ENCODE measurements at regions not wholly inside any gene's neighbourhood (a gene's known extent, or its start where the extent isn't known, plus 50 kb on each side); places are given as distances from the start of the nearest gene placed in this dataset.

- ChIA-PET POLR2A (no interaction called here), CTCF (no interaction called here)
These were observed 700.0 kb upstream of the NXPH2 start for GRCh38 chr2:139480161-139480650.

More at GRCh38 chr2:139480161-139480650, 700.0 kb upstream of the NXPH2 start:
- no peak for TF ChIP-seq ZIC2 (tag by site-specific recombination; IDR thresholded peaks at IDR 0.05)
- no peak for TF ChIP-seq REST (tag by site-specific recombination; IDR thresholded peaks at IDR 0.05)
- TF ChIP-seq INSM2 (tag by site-specific recombination; IDR thresholded peaks at IDR 0.05): no peak
- TF ChIP-seq TSHZ1 (tag by site-specific recombination; IDR thresholded peaks at IDR 0.05; ENCODE audit: borderline replicate concordance): no peak
- no peak for TF ChIP-seq ZSCAN18 (tag by site-specific recombination; IDR thresholded peaks at IDR 0.05)
- TF ChIP-seq ZNF132 (tag by site-specific recombination; IDR thresholded peaks at IDR 0.05; ENCODE audit: borderline replicate concordance): no peak
- TF ChIP-seq ZNF701 (tag by site-specific recombination; IDR thresholded peaks at IDR 0.05): no peak
- no peak for TF ChIP-seq ZNF404 (tag by site-specific recombination; IDR thresholded peaks at IDR 0.05)
- no peak for TF ChIP-seq ZNF629 (tag by site-specific recombination; IDR thresholded peaks at IDR 0.05)
- TF ChIP-seq ZNF785 (tag by site-specific recombination; IDR thresholded peaks at IDR 0.05): no peak
- TF ChIP-seq ZNF707 (tag by site-specific recombination; IDR thresholded peaks at IDR 0.05): no peak
- H3K4me3 ChIP-seq (ENCODE audit: low read depth, low read length): no peak overlapping the region
- no peaks in the 10 kb centered on the region for H3K36me3 ChIP-seq (ENCODE audit: control insufficient read depth in 2 of 2, insufficient read depth in 1 of 2, low read length in 2 of 2)
- no peaks in the 10 kb centered on the region for H3K9me3 ChIP-seq (ENCODE audit: control insufficient read depth, insufficient read depth, low read depth, low read length)
- H3K4me1 ChIP-seq (ENCODE audit: control insufficient read depth, insufficient read depth, low read length): peaks cover 7% of the 10 kb centered on the region; the same call in 1 of the 2 replicates
- no peak overlapping the region for H3K27ac ChIP-seq (ENCODE audit: extremely low read depth, low read depth, low read length)
